Astrocyte (in vitro differentiated cells and primary cell): ENCODE measurements at regions not wholly inside any gene's neighbourhood (a gene's known extent, or its start where the extent isn't known, plus 50 kb on each side); places are given as distances from the start of the nearest gene placed in this dataset.

Experiments used
- CTCF ChIP-seq: IDR thresholded peaks from 2 replicates; pipeline ENCODE4 v1.5.1; 2011; ENCODE audit warnings: low read depth, mild to moderate bottlenecking, inconsistent platforms, low read length, moderate library complexity; ENCODE audit not compliant: insufficient read depth
- EZH2 ChIP-seq: IDR thresholded peaks from 2 replicates; pipeline ENCODE4 v1.6.1; 2012; ENCODE audit warnings: mild to moderate bottlenecking, low read length, inconsistent platforms; ENCODE audit not compliant: insufficient read depth

GRCh38 chr3:194212845-194213331 lies 76.9 kb downstream of the HES1 start:
- no peak for TF ChIP-seq CTCF
- TF ChIP-seq EZH2 = no peak
